Endothelial cell of umbilical vein (primary cell): ENCODE measurements at regions not wholly inside any gene's neighbourhood (a gene's known extent, or its start where the extent isn't known, plus 50 kb on each side); places are given as distances from the start of the nearest gene placed in this dataset.

Experiments
- CTCF ChIP-seq, 2 donors: IDR thresholded peaks; 1 replicate in 1 of 2; 2 replicates in 1 of 2; pipeline ENCODE4 v1.5.1; 2011; ENCODE audit warnings: low read length in 2 of 2, mild to moderate bottlenecking in 2 of 2, moderate library complexity in 2 of 2, control low read depth in 1 of 2, inconsistent platforms in 1 of 2, low read depth in 1 of 2; ENCODE audit not compliant: insufficient read depth in 1 of 2; ENCODE audit errors: extremely low read depth in 1 of 2
- EZH2 ChIP-seq: IDR thresholded peaks from 2 replicates; pipeline ENCODE4 v1.6.1; 2012; ENCODE audit warnings: borderline replicate concordance, low read depth, mild to moderate bottlenecking, moderate library complexity, low read length, inconsistent platforms; ENCODE audit not compliant: severe bottlenecking
- FOS ChIP-seq: IDR thresholded peaks from 2 replicates; pipeline ENCODE4 v1.6.1; 2011; ENCODE audit warnings: mild to moderate bottlenecking, low read length, moderate library complexity, borderline replicate concordance; ENCODE audit not compliant: insufficient read depth
- GATA2 ChIP-seq: IDR thresholded peaks from 2 replicates; pipeline ENCODE4 v1.7.0; 2011; ENCODE audit warnings: low read depth, mild to moderate bottlenecking, moderate library complexity, mixed read lengths, low read length; ENCODE audit not compliant: insufficient read length, insufficient read depth
- JUN ChIP-seq: IDR thresholded peaks from 2 replicates; pipeline ENCODE4 v1.6.1; 2011; ENCODE audit warnings: borderline replicate concordance, low read depth; ENCODE audit not compliant: insufficient read length, insufficient read depth
- MAX ChIP-seq: IDR thresholded peaks from 2 replicates; pipeline ENCODE4 v1.6.1; 2011; ENCODE audit not compliant: insufficient read depth, insufficient read length
- MYC ChIP-seq: IDR thresholded peaks from one replicate; pipeline ENCODE4 v1.6.1; 2011; ENCODE audit warnings: mild to moderate bottlenecking, low read depth, low read length
- POLR2A ChIP-seq: IDR thresholded peaks from 2 replicates; pipeline ENCODE4 v1.6.1; 2012; ENCODE audit warnings: low read depth, mild to moderate bottlenecking, control low read depth, low read length
- POLR2AphosphoS5 ChIP-seq: IDR thresholded peaks from 2 replicates; pipeline ENCODE4 v1.6.1; 2012; ENCODE audit warnings: low read depth, mild to moderate bottlenecking, control low read depth, low read length, moderate library complexity; ENCODE audit not compliant: insufficient read depth

GRCh38 chr13:50341526-50341925, 326.3 kb downstream of the KCNRG start:
- TF ChIP-seq FOS (no peak), CTCF (IDR thresholded peaks at IDR 0.05; ENCODE audit: extremely low read depth in 1 of 2, insufficient read depth in 1 of 2, low read depth in 1 of 2, low read length in 2 of 2) (no peak), JUN (no peak), POLR2A (no peak), EZH2 (no peak), POLR2AphosphoS5 (no peak), MAX (no peak), MYC (no peak), GATA2 (no peak)
